B cell (primary cell): ENCODE measurements at regions not wholly inside any gene's neighbourhood (a gene's known extent, or its start where the extent isn't known, plus 50 kb on each side); places are given as distances from the start of the nearest gene placed in this dataset.

Experiments used
- ATAC-seq: fragments of 200-7000 bp; cut with Tn5 transposase; one replicate; pipeline ENCODE4 v1.10.0; 2021; ENCODE audit warnings: low read depth, mild to moderate bottlenecking, moderate number of reproducible peaks, moderate library complexity
- CTCF ChIA-PET: fragments of 350-600 bp; sonication (Branson Sonifier 250); formaldehyde crosslinking; loops from one replicate; lab custom pipeline; 2021; ENCODE audit warnings: antibody characterized with exemption, inconsistent platforms; lab: Charles Lee
- POLR2A ChIA-PET: fragments of 350-600 bp; sonication (Branson Sonifier 250); formaldehyde crosslinking; loops from one replicate; lab custom pipeline; 2021; ENCODE audit warnings: antibody characterized with exemption; lab: Charles Lee
- DNase-seq: peaks from one replicate; pipeline ENCODE4 v3.0.0; 2013
- H2AFZ ChIP-seq: 2 replicates; pipeline ENCODE4 v1.6.1; 2012; ENCODE audit warnings: mild to moderate bottlenecking, low read depth, low read length; ENCODE audit not compliant: insufficient read depth, poor library complexity, severe bottlenecking
- H3K27ac ChIP-seq, 2 donors: 1 replicate in 1 of 2; 2 replicates in 1 of 2; pipeline ENCODE4 v1.5.1; 2012 to 2013; ENCODE audit warnings: low read length in 2 of 2, mild to moderate bottlenecking in 2 of 2, moderate library complexity in 1 of 2
- H3K27me3 ChIP-seq, 4 experiments: fragments of 200-600 bp in 1 of 4; sonication (generic) in 1 of 4; replicated peaks in 1 of 4; 1 replicate in 2 of 4; 2 replicates in 2 of 4; pipeline versions ENCODE4 v1.6.1 to v1.7.0; 2013 to 2016; ENCODE audit warnings: low read length in 3 of 4, mild to moderate bottlenecking in 2 of 4, mixed read lengths in 1 of 4, moderate library complexity in 1 of 4; ENCODE audit not compliant: insufficient read depth in 4 of 4, control insufficient read depth in 3 of 4; ENCODE audit errors: control extremely low read depth in 1 of 4
- H3K36me3 ChIP-seq, 2 experiments: replicated peaks in 1 of 2; 1 replicate in 1 of 2; 2 replicates in 1 of 2; pipeline versions ENCODE4 v1.6.1 to v1.7.1; 2013; ENCODE audit warnings: low read length in 1 of 2; ENCODE audit not compliant: insufficient read depth in 2 of 2, control insufficient read depth in 1 of 2; ENCODE audit errors: control extremely low read depth in 1 of 2, extremely low read depth in 1 of 2
- H3K4me1 ChIP-seq, 2 donors: fragments of 200-600 bp in 1 of 2; sonication (generic) in 1 of 2; 1 replicate in 1 of 2; 2 replicates in 1 of 2; pipeline versions ENCODE4 v1.5.1 to v1.6.1; 2013 to 2017; ENCODE audit warnings: low read length in 2 of 2; ENCODE audit not compliant: control insufficient read depth in 2 of 2, insufficient read depth in 2 of 2
- H3K4me2 ChIP-seq: replicated peaks from 2 replicates; pipeline ENCODE3; 2012; ENCODE audit warnings: mild to moderate bottlenecking, low read depth, low read length; ENCODE audit not compliant: poor library complexity, severe bottlenecking
- H3K4me3 ChIP-seq, 5 experiments: fragments of 200-600 bp in 1 of 5; sonication (generic) in 1 of 5; 1 replicate in 3 of 5; 2 replicates in 2 of 5; pipeline versions ENCODE4 v1.5.1 to v1.7.0; 2011 to 2016; ENCODE audit warnings: low read length in 4 of 5, mild to moderate bottlenecking in 4 of 5, low read depth in 2 of 5, control low read depth in 1 of 5, moderate library complexity in 1 of 5; ENCODE audit not compliant: insufficient read depth in 1 of 5; ENCODE audit errors: control extremely low read depth in 1 of 5, extremely low read depth in 1 of 5
- H3K79me2 ChIP-seq: fragments of 200-600 bp; sonication (generic); one replicate; pipeline ENCODE4 v1.6.0; 2016; ENCODE audit warnings: low read length; ENCODE audit not compliant: control insufficient read depth, insufficient read depth
- H3K9ac ChIP-seq: fragments of 200-600 bp; sonication (generic); 2 replicates; pipeline ENCODE4 v1.6.1; 2017; ENCODE audit warnings: mild to moderate bottlenecking, low read length, moderate library complexity
- H3K9me3 ChIP-seq, 3 donors: one replicate each; pipeline versions ENCODE4 v1.6.1 to v1.7.1; 2013; ENCODE audit warnings: low read length in 2 of 3; ENCODE audit not compliant: control insufficient read depth in 2 of 3, insufficient read depth in 1 of 3; ENCODE audit errors: control extremely low read depth in 1 of 3
- H4K20me1 ChIP-seq: 2 replicates; pipeline ENCODE4 v1.6.0; 2012; ENCODE audit warnings: mild to moderate bottlenecking, low read length; ENCODE audit not compliant: insufficient read depth, control insufficient read depth, poor library complexity, severe bottlenecking
- H3K27ac Mint-ChIP-seq: one replicate; pipeline ENCODE4 v1.8.0; 2021; ENCODE audit warnings: mixed read lengths
- H3K27me3 Mint-ChIP-seq: one replicate; pipeline ENCODE4 v1.8.0; 2021; ENCODE audit warnings: mixed read lengths
- H3K4me1 Mint-ChIP-seq: one replicate; pipeline ENCODE4 v1.8.0; 2021; ENCODE audit warnings: mixed read lengths
- H3K4me3 Mint-ChIP-seq: one replicate; pipeline ENCODE4 v1.8.0; 2021; ENCODE audit warnings: mixed read lengths
- H3K9me3 Mint-ChIP-seq: one replicate; pipeline ENCODE4 v1.8.0; 2022; ENCODE audit warnings: mixed read lengths; ENCODE audit not compliant: insufficient read depth
- CTCF ChIP-seq: fragments of 200-600 bp; IDR thresholded peaks from one replicate; pipeline ENCODE4 v1.8.0; 2022; ENCODE audit warnings: antibody characterized with exemption, mild to moderate bottlenecking
- EZH2 ChIP-seq: IDR thresholded peaks from 2 replicates; pipeline ENCODE4 v1.6.1; 2012; ENCODE audit warnings: borderline replicate concordance, low read depth, mild to moderate bottlenecking, moderate library complexity, low read length; ENCODE audit not compliant: insufficient read depth, poor library complexity, severe bottlenecking
- WGBS: methylation state at CpG from one replicate; pipeline ENCODE4 v1.1.5; 2013; ENCODE audit warnings: missing lambda C conversion rate; ENCODE audit not compliant: insufficient coverage; 5-methylcytosine and 5-hydroxymethylcytosine counted together
- intact Hi-C: fragments of 100-400 bp; cut with micrococcal nuclease; formaldehyde crosslinking; loops from one replicate; pipeline ENCODE4 v1.10.0; 2022

- Histone ChIP-seq H3K79me2 (no peaks in the 10 kb centered on the region), H3K9me3 (peaks cover 0 to 2% (median 0%) of the 10 kb centered on the region in 3 donors), H3K27ac (no peak overlapping the region), H3K4me2 (no peak overlapping the region), H3K36me3 (no peaks in the 10 kb centered on the region), H3K4me1 (no peaks in the 10 kb centered on the region), H3K27me3 (no peaks in the 10 kb centered on the region), H4K20me1 (no peaks in the 10 kb centered on the region), H2AFZ (no peak overlapping the region), H3K9ac (no peak overlapping the region), H3K4me3 (no peak overlapping the region)
- CTCF ChIA-PET = no interaction called here
- intact Hi-C loops = no loop called here
- Mint-ChIP-seq H3K27ac (no peak overlapping the region), H3K4me3 (no peak overlapping the region), H3K4me1 (no peaks in the 10 kb centered on the region), H3K27me3 (no peaks in the 10 kb centered on the region), H3K9me3 (no peaks in the 10 kb centered on the region)
- POLR2A ChIA-PET = no interaction called here
- ATAC-seq (no peak), DNase-seq (no peak)
- no CpG with 5 or more reads among the region's 1 CpG for WGBS
- TF ChIP-seq EZH2 (no peak), CTCF (no peak)
These were observed 139.9 kb downstream of the CPEB2 start for GRCh38 chr4:15142201-15142600.

- POLR2A ChIA-PET = no interaction called here
- no CpG with 5 or more reads among the region's 2 CpGs for WGBS
- no peak overlapping the region for H3K27ac ChIP-seq
- DNase-seq (no peak), ATAC-seq (no peak)
- no peaks in the 10 kb centered on the region for H4K20me1 ChIP-seq
- no peak overlapping the region for H3K4me3 ChIP-seq
- TF ChIP-seq CTCF (no peak), EZH2 (no peak)
- CTCF ChIA-PET = no interaction called here
- Mint-ChIP-seq H3K9me3 (no peaks in the 10 kb centered on the region), H3K4me1 (no peaks in the 10 kb centered on the region), H3K4me3 (no peak overlapping the region), H3K27me3 (no peaks in the 10 kb centered on the region), H3K27ac (no peak overlapping the region)
- H3K79me2 ChIP-seq = no peaks in the 10 kb centered on the region
- no peak overlapping the region for H3K4me2 ChIP-seq
- no peak overlapping the region for H2AFZ ChIP-seq
- intact Hi-C loops = no loop called here
- no peak overlapping the region for H3K9ac ChIP-seq
- H3K36me3 ChIP-seq = no peaks in the 10 kb centered on the region
- H3K27me3 ChIP-seq = no peaks in the 10 kb centered on the region
- H3K4me1 ChIP-seq = no peaks in the 10 kb centered on the region
- H3K9me3 ChIP-seq = no peaks in the 10 kb centered on the region
These were observed 141.3 kb downstream of the CPEB2 start for GRCh38 chr4:15143551-15143950.
